ENCODE measurements at regions not wholly inside any gene's neighbourhood (a gene's known extent, or its start where the extent isn't known, plus 50 kb on each side); places are given as distances from the start of the nearest gene placed in this dataset.

DNA sequence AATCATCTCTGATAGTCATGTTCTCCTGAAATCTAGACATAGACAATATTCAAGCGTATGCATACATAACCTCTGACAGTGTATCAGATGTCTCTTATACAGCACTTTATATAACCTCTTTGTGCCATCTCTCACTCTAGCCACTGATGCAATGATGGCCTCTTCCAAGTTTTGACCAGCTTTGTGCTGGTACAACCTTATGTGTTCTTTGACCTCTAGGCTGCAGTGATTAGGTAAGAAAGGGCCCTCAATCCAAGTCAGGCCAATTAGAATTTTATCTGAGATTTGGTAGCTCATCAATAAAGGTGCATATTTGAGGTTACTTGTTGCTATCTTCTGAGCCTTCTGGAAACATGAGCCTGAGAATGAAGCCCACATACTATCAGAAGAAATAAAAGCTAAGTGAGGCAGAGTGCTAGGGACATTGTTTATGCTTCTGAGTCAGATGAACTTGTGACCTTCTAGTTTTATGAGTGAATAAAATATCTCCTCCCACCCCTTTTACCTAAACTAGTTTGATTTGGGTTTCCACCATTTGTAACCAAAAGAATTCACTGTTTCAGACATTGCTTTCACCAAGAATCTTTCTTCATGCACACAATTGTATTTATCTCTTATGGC lies 283.2 kb upstream of the SUCLG2 start:
- TF ChIP-seq, protein P1, sequence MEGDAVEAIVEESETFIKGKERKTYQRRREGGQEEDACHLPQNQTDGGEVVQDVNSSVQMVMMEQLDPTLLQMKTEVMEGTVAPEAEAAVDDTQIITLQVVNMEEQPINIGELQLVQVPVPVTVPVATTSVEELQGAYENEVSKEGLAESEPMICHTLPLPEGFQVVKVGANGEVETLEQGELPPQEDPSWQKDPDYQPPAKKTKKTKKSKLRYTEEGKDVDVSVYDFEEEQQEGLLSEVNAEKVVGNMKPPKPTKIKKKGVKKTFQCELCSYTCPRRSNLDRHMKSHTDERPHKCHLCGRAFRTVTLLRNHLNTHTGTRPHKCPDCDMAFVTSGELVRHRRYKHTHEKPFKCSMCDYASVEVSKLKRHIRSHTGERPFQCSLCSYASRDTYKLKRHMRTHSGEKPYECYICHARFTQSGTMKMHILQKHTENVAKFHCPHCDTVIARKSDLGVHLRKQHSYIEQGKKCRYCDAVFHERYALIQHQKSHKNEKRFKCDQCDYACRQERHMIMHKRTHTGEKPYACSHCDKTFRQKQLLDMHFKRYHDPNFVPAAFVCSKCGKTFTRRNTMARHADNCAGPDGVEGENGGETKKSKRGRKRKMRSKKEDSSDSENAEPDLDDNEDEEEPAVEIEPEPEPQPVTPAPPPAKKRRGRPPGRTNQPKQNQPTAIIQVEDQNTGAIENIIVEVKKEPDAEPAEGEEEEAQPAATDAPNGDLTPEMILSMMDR (IDR thresholded peaks at IDR 0.05 in 8 of 11, conservative IDR thresholded peaks at IDR 0.05 in 3 of 11): no peak
- no peak for TF ChIP-seq POLR2A (IDR thresholded peaks at IDR 0.05)
- TF ChIP-seq POLR2AphosphoS5 (IDR thresholded peaks at IDR 0.05): no peak
